HEK293 (cell line): ENCODE measurements at regions not wholly inside any gene's neighbourhood (a gene's known extent, or its start where the extent isn't known, plus 50 kb on each side); places are given as distances from the start of the nearest gene placed in this dataset.

Source experiments
- PRDM10 ChIP-seq: fragments of 450-650 bp; formaldehyde crosslinking; IDR thresholded peaks from 2 replicates; pipeline ENCODE4 v1.5.1; 2016; ENCODE audit warnings: missing biosample characterization, missing genetic modification characterization
- ZBTB26 ChIP-seq: fragments of 450-650 bp; formaldehyde crosslinking; optimal IDR thresholded peaks from 2 replicates; pipeline ENCODE3; 2016; ENCODE audit warnings: missing biosample characterization, mild to moderate bottlenecking, missing genetic modification characterization
- ZFHX2 ChIP-seq: fragments of 450-650 bp; formaldehyde crosslinking; conservative IDR thresholded peaks from 2 replicates; pipeline ENCODE4 v1.5.1; 2016; ENCODE audit warnings: missing biosample characterization, missing genetic modification characterization
- ZNF112 ChIP-seq: fragments of 450-650 bp; formaldehyde crosslinking; IDR thresholded peaks from 2 replicates; pipeline ENCODE4 v1.5.0; 2017; ENCODE audit warnings: missing biosample characterization, missing genetic modification characterization
- TF ChIP-seq, protein P1 (sequence below): fragments of 450-650 bp; formaldehyde crosslinking; IDR thresholded peaks from 2 replicates; pipeline ENCODE4 v1.5.1; 2016; ENCODE audit warnings: missing biosample characterization, missing genetic modification characterization, low read depth
- TF ChIP-seq, protein P2 (sequence below): fragments of 450-650 bp; formaldehyde crosslinking; IDR thresholded peaks from 2 replicates; pipeline ENCODE4 v1.5.1; 2016; ENCODE audit warnings: missing biosample characterization, missing genetic modification characterization

DNA sequence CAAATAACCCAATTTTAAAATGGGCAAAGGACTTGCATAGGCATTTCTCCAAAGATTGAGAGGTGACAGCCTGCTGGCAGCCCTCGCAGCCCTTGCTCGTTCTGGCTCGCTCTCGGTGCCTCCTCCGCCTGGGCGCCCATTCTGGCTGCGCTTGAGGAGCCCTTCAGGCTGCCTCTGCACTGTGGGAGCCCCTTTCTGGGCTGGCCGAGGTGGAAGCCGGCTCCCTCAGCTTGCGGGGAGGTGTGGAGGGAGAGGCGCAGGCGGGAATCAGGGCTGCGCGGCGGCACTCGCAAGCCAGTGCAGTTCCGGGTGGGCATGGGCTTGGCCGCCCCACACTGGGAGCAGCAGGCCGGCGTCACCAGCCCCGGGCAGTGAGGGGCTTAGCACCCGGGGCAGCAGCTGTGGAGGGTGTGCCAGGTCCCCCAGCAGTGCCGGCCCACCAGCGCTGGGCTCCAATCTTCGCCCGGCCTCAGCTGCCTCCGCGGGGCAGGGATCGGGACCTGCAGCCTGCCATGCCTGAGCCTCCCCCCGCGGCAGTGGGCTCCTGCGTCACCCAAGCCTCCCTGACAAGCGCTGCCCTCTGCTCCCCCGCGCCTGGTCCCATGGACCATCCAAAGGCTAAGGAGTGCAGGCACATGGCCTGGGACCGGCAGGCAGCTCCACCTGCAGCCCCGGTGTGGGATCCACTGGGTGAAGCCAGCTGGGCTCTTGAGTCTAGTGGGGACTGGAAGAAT, 54.0 kb upstream of the GALNT17 start:
- TF ChIP-seq, protein P1, sequence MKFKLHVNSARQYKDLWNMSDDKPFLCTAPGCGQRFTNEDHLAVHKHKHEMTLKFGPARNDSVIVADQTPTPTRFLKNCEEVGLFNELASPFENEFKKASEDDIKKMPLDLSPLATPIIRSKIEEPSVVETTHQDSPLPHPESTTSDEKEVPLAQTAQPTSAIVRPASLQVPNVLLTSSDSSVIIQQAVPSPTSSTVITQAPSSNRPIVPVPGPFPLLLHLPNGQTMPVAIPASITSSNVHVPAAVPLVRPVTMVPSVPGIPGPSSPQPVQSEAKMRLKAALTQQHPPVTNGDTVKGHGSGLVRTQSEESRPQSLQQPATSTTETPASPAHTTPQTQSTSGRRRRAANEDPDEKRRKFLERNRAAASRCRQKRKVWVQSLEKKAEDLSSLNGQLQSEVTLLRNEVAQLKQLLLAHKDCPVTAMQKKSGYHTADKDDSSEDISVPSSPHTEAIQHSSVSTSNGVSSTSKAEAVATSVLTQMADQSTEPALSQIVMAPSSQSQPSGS (tag by site-specific recombination), result no peak
- TF ChIP-seq, protein P2, sequence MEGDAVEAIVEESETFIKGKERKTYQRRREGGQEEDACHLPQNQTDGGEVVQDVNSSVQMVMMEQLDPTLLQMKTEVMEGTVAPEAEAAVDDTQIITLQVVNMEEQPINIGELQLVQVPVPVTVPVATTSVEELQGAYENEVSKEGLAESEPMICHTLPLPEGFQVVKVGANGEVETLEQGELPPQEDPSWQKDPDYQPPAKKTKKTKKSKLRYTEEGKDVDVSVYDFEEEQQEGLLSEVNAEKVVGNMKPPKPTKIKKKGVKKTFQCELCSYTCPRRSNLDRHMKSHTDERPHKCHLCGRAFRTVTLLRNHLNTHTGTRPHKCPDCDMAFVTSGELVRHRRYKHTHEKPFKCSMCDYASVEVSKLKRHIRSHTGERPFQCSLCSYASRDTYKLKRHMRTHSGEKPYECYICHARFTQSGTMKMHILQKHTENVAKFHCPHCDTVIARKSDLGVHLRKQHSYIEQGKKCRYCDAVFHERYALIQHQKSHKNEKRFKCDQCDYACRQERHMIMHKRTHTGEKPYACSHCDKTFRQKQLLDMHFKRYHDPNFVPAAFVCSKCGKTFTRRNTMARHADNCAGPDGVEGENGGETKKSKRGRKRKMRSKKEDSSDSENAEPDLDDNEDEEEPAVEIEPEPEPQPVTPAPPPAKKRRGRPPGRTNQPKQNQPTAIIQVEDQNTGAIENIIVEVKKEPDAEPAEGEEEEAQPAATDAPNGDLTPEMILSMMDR (tag by site-specific recombination), result no peak
- TF ChIP-seq ZNF112, result no peak
- no peak for TF ChIP-seq ZFHX2
- TF ChIP-seq PRDM10, result no peak
- TF ChIP-seq ZBTB26, result no peak
